Stimulated activated CD8-positive, alpha-beta memory T cell treated with anti-CD3 and anti-CD28 coated beads, Interleukin-2, amount 100 ng/mL, for 48 hours (primary cell): ENCODE measurements at regions not wholly inside any gene's neighbourhood (a gene's known extent, or its start where the extent isn't known, plus 50 kb on each side); places are given as distances from the start of the nearest gene placed in this dataset.
"Not testable (repeated sequence)": the region's sequence is repeated elsewhere in the genome, so short reads cannot be mapped to it uniquely, and the experiment has no call there.

Source experiments
- DNase-seq, 2 donors: peaks; one replicate each; pipeline ENCODE4 v3.0.0-alpha.2; 2020; ENCODE audit warnings: low read depth in 2 of 2

DNA sequence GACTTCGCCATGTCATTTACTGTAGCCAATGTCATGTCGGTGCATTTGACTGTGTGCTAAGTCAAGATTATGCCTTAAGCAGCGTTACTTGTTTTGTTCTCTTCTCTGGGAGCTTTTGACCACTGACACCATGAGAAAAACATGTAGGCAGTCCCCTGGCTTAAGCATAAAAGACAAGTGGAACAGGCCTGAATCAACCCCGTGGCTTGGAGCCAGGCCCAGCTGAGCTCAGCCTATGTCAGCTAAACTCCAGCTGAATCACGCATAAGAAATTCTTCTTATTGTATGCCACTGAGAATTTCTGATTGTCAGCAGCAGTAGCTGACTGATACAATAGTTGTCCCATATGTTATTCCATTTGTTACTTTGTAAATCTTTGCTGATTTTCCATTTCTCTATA, 261.9 kb downstream of the CBLL2 start:
- no peak for DNase-seq

DNA sequence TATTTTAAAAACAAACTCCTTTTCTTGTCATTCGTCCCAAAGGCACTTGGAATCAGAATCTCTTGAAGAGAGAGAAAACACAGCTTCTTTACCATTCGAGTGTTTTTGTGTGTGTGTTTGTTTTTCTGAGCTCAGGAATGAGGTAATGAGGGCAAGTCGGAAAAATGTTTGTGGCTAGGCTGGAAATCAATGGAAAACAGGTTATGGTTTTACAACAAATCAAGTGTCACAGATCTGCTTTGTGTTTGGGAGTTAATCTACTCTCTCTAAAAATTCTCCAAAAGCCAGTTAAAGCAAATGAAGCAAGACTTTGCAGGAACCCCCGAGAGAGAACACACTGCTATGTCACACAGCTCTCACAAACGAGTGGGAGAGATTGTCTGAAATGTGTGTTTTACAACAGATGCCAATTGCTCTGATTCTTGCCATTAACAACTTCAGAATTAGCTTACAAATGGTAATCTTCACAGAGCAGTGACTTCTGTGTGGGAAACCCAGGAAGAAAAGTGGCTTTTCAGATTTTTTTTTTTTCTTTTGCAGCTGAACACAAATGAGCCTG, 264.1 kb downstream of the CBLL2 start:
- DNase-seq = no peak

DNA sequence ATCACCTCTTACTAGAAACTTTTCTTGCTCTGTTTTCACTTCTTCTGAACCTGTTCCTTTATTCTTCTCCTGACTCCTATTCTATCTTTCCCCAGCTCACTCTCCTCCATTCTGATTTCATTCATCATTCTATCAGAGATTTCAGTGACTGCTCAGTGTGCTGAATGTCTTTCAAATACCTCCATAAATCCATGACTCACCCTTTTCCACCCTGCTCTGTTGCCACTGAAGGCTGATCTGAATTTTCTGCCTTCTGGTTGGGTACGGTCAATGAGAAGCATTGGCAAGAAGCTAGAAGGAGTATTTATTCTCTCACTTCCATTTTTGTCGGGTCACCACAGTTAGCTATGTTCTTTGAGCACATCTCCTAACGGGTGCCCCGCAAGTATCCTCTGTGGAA, 265.9 kb downstream of the CBLL2 start:
- DNase-seq = no peak

- DNase-seq = no peak
Measured at GRCh38 chrX:22541926-22542325, 269.2 kb downstream of the CBLL2 start.

DNA sequence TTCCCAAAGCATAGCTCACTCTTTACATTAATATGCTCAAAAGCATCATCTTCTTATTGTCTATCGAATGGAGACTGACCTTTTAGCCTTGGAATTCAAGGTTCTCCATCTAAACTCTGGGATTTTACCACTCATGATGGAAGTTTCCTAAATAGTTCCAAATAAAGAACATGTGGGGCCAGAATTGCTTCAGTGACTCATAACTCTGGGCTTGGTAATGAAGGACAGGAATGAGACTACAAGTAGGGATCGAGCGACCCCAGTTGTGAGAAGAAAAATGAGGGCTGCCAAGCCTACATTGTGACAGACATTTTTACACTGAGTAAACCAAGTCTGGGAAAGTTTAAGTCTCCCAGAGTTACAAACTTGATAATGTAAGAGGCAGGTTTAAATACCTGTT, 269.9 kb downstream of the CBLL2 start:
- no peak for DNase-seq

DNA sequence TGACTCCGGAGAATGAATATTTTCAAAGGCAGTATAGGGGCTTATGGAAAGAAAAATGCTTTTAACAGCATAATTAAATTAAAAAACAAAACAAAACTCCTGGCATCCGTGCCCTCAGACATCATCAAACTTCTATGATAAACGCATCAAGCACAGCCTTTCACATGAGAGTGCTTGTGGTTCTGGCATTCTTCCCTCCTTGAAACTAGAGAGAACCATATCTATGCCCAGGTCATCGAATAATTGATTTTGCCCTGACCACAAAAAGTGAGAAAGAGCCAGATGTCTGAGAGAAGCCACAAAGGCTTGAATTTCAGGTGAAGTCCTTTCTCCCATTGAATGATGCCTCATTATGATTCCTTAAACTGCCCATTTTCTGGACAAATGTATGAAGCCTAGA, 286.8 kb downstream of the CBLL2 start:
- no peak for DNase-seq

DNA sequence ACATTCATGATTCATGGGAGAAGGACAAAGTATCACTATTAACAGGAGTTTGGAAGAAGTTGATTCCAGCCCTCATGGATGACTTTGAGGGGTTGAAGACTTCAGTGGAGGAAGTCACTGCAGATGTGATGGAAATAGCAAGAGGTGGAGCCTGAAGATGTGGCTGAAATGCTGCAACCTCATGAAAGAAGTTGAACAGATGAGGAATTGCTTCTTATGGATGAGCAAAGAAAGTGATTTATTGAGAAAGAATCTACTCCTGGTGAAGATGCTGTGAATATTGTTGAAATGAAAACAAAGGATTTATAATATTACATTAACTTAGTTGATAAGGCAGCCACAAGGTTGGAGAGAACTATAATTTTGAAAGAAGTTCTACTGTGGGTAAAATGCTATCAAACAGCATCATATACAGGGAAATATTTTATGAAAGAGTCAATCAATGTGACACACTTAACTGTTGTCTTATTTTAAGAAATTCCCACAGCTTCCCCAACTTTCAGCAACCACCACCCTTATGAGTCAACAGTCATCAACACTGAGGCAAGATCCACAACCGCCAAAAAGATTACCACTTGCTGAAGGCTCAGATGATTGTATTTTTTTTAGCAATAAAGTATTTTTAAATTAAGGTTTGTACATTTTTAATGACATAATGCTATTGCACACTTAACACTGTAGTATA, 302.6 kb downstream of the CBLL2 start:
- DNase-seq = no peak

- no peak for DNase-seq
Measured at GRCh38 chrX:22577181-22577580, 304.5 kb downstream of the CBLL2 start.

DNA sequence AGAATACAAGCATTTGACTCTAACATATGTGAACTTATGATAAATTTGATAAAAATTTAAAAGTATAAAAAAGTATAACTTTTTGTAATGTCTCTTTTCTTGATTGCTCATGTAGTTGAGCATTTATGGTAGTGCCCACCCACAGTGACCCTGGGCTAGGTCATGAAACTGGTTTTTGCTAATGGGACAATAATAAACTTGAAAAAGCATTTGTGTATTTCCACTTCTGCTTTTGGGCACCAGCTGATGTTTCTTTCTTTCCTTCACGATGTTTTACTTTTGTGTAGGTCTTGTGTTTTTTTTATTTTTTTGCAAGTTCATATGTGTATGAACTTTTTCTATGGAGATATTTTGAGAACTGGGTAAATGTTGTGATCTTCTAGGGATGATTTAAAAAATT, 313.1 kb downstream of the CBLL2 start:
- DNase-seq = no peak

DNA sequence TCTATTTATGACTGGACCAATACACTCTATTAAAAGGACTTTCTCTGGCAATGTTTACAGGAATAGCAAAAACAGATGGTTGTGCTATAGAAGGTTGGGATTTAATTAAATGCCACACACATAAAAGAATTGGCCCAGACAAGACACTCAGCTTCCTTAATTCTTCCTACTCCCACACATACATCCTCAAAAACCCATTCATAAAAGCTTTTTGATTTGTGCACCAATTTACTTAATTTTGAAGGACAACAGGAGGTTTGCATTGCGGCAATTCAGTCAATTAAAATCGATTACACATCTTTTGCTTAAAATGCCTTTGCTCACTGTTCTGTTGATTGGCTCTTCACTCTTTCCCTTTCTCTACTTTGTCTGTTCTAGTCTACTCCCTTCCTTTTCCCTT, 317.1 kb downstream of the CBLL2 start:
- no peak for DNase-seq

DNA sequence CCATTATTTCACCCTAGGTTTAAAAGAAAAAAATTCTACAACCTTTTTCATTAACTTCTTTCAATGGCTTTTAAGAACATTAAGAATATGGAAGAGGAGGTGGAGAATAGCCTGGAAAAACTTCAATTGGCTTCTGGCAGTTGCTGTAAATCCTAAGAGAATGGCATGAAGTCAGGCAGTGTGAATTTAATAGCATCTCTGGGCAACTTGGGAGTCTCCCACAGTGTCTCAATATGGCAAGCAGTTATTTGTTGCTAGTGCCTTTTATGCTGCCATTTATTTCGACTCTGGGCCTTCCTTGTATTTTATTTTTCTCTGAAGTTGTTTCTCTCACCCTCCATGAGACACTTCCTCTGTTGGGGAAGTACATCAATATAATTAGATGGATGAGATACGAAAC, 322.1 kb downstream of the CBLL2 start:
- DNase-seq = no peak

GRCh38 chrX:22603060-22603459, 330.3 kb downstream of the CBLL2 start:
- no peak for DNase-seq

DNA sequence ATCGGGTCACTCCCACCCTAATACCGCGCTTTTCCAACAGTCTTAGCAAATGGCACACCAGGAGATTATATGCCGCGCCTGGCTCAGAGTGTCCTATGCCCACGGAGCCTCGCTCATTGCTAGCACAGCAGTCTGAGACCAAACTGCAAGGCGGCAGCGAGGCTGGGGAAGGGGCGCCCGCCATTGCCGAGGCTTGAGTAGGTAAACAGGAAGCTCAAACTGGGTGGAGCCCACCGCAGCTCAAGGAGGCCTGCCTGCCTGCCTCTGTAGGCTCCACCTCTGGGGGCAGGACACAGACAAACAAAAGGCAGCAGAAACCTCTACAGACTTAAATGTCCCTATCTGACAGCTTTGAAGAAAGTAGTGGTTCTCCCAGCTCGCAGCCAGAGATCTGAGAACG, 336.7 kb downstream of the CBLL2 start:
- not testable (repeated sequence) for DNase-seq

GRCh38 chrX:22616867-22617266, 344.2 kb downstream of the CBLL2 start:
- no peak for DNase-seq

DNA sequence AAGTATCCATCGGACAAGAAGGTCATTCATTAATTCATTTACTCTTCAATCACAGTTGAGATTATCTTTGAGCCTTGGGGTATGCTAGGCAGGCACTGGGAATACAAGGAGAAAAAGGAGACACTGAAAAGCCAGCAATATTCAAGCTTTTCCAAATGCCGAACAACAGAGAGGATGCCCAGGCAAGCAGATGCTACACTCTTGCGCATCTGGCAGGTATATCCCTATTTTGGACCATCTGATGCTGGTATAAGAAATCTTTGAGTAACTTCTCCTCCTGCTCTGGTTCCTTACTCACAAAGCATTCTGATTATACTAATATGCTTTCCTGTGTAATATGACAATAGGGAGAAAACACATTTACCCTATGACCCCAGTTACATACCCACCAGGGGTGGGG, 354.9 kb downstream of the CBLL2 start:
- DNase-seq = no peak

GRCh38 chrX:22628275-22628674, 355.6 kb downstream of the CBLL2 start:
- DNase-seq = no peak

GRCh38 chrX:22629105-22629725, 356.5 kb downstream of the CBLL2 start:
- no peak for DNase-seq

DNA sequence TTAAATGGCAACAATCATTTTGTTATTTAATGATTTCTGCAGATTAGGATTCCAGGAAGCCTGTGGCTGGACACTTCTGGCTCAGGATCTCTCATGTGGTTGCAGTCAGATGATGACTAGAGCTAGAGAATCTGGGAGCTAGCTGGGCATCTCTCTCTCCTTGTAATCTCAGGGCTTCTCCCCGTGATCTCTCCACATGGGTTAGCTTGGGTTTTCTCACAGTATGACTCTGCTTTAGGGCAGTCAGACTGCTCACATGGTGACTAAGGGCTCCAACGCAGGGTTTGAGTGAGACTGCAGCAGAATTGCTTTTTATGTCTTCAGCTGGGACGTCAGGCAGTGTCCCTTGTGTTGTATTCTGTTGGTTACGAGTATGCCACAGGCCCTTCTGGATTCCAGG, 361.4 kb downstream of the CBLL2 start:
- DNase-seq = no peak

DNA sequence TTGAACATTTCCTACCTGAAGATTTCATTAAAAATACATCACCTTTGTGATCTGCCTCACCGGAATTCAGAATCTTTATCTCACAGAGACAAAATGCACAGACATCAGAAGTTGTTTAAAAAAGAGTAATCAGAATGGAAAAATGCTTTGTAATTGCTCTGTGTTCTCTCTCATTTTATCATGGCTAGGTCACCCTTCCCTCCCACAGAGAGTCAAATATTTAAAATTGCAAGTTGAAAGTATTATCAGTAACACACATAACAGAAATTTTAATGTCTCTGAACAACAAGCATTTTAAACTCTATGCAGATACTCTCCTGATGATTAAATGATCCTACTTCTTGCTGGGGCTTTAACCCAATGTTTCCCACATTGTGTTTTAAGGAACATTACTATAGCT, 362.0 kb downstream of the CBLL2 start:
- DNase-seq = no peak

GRCh38 chrX:22648281-22648680, 351.5 kb upstream of the DDX53 start:
- DNase-seq = no peak

- DNase-seq = no peak
Measured at GRCh38 chrX:22650691-22651090, 349.1 kb upstream of the DDX53 start.

GRCh38 chrX:22652596-22652995, 347.2 kb upstream of the DDX53 start:
- DNase-seq = no peak

DNA sequence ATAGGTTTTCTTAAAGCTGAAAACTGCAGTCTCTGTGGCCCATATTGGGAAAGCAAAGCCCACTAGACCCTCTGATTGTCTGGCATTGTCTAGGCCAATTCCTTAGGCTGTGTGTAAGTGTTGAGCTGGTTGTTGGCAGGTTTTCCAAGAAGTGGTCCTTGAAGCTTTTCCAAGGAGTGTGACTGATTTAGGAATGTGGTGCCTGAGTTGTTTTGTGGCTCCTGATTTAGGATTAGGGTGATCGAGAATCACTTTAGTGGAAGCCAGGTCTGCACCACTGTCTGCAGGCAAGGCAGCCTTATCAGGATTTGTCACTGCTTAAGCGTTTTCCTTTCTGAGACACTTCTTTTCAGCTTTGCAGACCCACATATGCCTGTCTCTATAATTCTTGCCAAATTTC, 339.0 kb upstream of the DDX53 start:
- no peak for DNase-seq

DNA sequence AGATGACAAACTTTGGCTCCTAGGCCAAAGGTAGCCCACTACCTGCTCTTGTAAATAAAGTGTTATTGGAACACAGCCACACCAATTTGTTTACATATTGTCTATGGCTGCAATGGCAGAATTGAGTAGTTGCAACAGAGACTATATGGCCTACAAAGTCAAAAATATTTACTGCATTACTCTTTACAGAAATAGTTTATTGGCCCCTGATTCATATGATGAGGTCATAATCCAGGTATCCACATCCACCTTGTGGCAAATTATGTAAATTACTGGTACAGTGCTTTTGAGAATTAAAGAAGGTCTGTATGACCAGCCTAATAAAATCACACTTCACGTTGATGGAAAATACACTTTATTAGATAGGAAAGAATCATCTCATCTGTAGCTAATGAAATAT, 337.0 kb upstream of the DDX53 start:
- DNase-seq = no peak
